Smooth muscle cell (in vitro differentiated cells): ENCODE measurements at regions not wholly inside any gene's neighbourhood (a gene's known extent, or its start where the extent isn't known, plus 50 kb on each side); places are given as distances from the start of the nearest gene placed in this dataset.
A peak's percentile ranks its signal among the peaks of the same experiment; 100 is the strongest.

Source experiments
- DNase-seq: peaks from one replicate; lab custom pipeline; 2025; ENCODE audit not compliant: unreplicated experiment; lab: John Stamatoyannopoulos, UW
- H2AFZ ChIP-seq: fragments of 200-600 bp; sonication (generic); 2 replicates; pipeline ENCODE4 v1.6.0; 2016; ENCODE audit warnings: antibody characterized with exemption, low read depth, mild to moderate bottlenecking
- H3F3A ChIP-seq: fragments of 200-600 bp; sonication (generic); 2 replicates; pipeline ENCODE4 v1.6.0; 2017; ENCODE audit warnings: antibody characterized with exemption, low read depth
- H3K27ac ChIP-seq: fragments of 200-600 bp; sonication (generic); 2 replicates; pipeline ENCODE4 v1.5.1; 2016; ENCODE audit warnings: low read depth, mild to moderate bottlenecking
- H3K27me3 ChIP-seq: fragments of 200-600 bp; sonication (generic); 2 replicates; pipeline ENCODE4 v1.6.1; 2016; ENCODE audit warnings: low read depth, mild to moderate bottlenecking
- H3K36me3 ChIP-seq: fragments of 200-600 bp; sonication (generic); 2 replicates; pipeline ENCODE4 v1.5.1; 2016; ENCODE audit warnings: low read depth
- H3K4me1 ChIP-seq: fragments of 200-600 bp; sonication (generic); 2 replicates; pipeline ENCODE4 v1.5.1; 2016; ENCODE audit warnings: low read depth
- H3K4me2 ChIP-seq: fragments of 200-600 bp; sonication (generic); 2 replicates; pipeline ENCODE4 v1.6.0; 2016; ENCODE audit warnings: mild to moderate bottlenecking
- H3K4me3 ChIP-seq: fragments of 200-600 bp; sonication (generic); 2 replicates; pipeline ENCODE4 v1.5.1; 2016; ENCODE audit warnings: mild to moderate bottlenecking
- H3K79me2 ChIP-seq: fragments of 200-600 bp; sonication (generic); 2 replicates; pipeline ENCODE4 v1.6.0; 2016; ENCODE audit warnings: low read depth, mild to moderate bottlenecking
- H3K9ac ChIP-seq: fragments of 200-600 bp; sonication (generic); 2 replicates; pipeline ENCODE4 v1.6.0; 2016; ENCODE audit warnings: low read depth
- H3K9me3 ChIP-seq: fragments of 200-600 bp; sonication (generic); replicated peaks from 2 replicates; pipeline ENCODE4 v1.5.1; 2016; ENCODE audit warnings: low read depth
- H4K20me1 ChIP-seq: fragments of 200-600 bp; sonication (generic); 2 replicates; pipeline ENCODE4 v1.6.0; 2016; ENCODE audit warnings: low read depth
- CTCF ChIP-seq: fragments of 200-600 bp; sonication (generic); IDR thresholded peaks from 2 replicates; pipeline ENCODE4 v1.5.1; 2017; ENCODE audit warnings: borderline replicate concordance, mild to moderate bottlenecking, antibody characterized with exemption; ENCODE audit not compliant: insufficient read depth, poor library complexity, severe bottlenecking
- WGBS: methylation state at CpG from one replicate; pipeline ENCODE4 v1.1.7; 2016; ENCODE audit warnings: low lambda C conversion rate; 5-methylcytosine and 5-hydroxymethylcytosine counted together

GRCh38 chrX:118221733-118222132, 105.1 kb upstream of the KLHL13 start:
- no peaks in the 10 kb centered on the region for H3K27me3 ChIP-seq
- H3K27ac ChIP-seq: no peak overlapping the region
- H4K20me1 ChIP-seq: no peaks in the 10 kb centered on the region
- H2AFZ ChIP-seq: no peak overlapping the region
- no peak overlapping the region for H3K4me3 ChIP-seq
- H3K9ac ChIP-seq: no peak overlapping the region
- no peaks in the 10 kb centered on the region for H3K4me1 ChIP-seq
- WGBS: 36% methylated on average over 3 of the region's 3 CpGs
- H3K79me2 ChIP-seq: no peaks in the 10 kb centered on the region
- H3K36me3 ChIP-seq: no peaks in the 10 kb centered on the region
- H3K9me3 ChIP-seq: no peaks in the 10 kb centered on the region
- no peak for TF ChIP-seq CTCF
- no peak overlapping the region for H3K4me2 ChIP-seq
- no peak for DNase-seq
- H3F3A ChIP-seq: no peaks in the 10 kb centered on the region

- Histone ChIP-seq H3K9ac (no peak overlapping the region), H3K9me3 (no peaks in the 10 kb centered on the region)
- TF ChIP-seq CTCF: no peak
Measured at GRCh38 chrX:118222421-118222820, 105.8 kb upstream of the KLHL13 start.

GRCh38 chrX:118225711-118226428, 109.3 kb upstream of the KLHL13 start:
- peak; percentile 29 for TF ChIP-seq CTCF
- no peaks in the 10 kb centered on the region for H3K79me2 ChIP-seq
- peak overlapping the region; percentile 59 for H3K27ac ChIP-seq
- H3K4me3 ChIP-seq: no peak overlapping the region
- H3K4me2 ChIP-seq: peak overlapping the region; percentile 10
- H3K36me3 ChIP-seq: no peaks in the 10 kb centered on the region
- 66% methylated on average over 3 of the region's 3 CpGs for WGBS
- no peaks in the 10 kb centered on the region for H3K4me1 ChIP-seq
- H4K20me1 ChIP-seq: no peaks in the 10 kb centered on the region
- no peaks in the 10 kb centered on the region for H3K9me3 ChIP-seq
- no peaks in the 10 kb centered on the region for H3K27me3 ChIP-seq
- peak overlapping the region; percentile 28 for H3K9ac ChIP-seq
- no peak for DNase-seq
- no peaks in the 10 kb centered on the region for H3F3A ChIP-seq
- H2AFZ ChIP-seq: no peak overlapping the region

More at GRCh38 chrX:118222421-118222820, 105.8 kb upstream of the KLHL13 start:
- H4K20me1 ChIP-seq: no peaks in the 10 kb centered on the region
- H3K4me3 ChIP-seq: no peak overlapping the region
- no peak overlapping the region for H3K4me2 ChIP-seq
- no peak overlapping the region for H2AFZ ChIP-seq
- H3K36me3 ChIP-seq: no peaks in the 10 kb centered on the region
- H3F3A ChIP-seq: no peaks in the 10 kb centered on the region
- H3K27ac ChIP-seq: no peak overlapping the region
- no peak for DNase-seq
- no peaks in the 10 kb centered on the region for H3K79me2 ChIP-seq
- no peaks in the 10 kb centered on the region for H3K4me1 ChIP-seq
- H3K27me3 ChIP-seq: no peaks in the 10 kb centered on the region

GRCh38 chrX:118228041-118228440, 111.4 kb upstream of the KLHL13 start:
- H3K27ac ChIP-seq: no peak overlapping the region
- H3K4me1 ChIP-seq: no peaks in the 10 kb centered on the region
- no peaks in the 10 kb centered on the region for H3K27me3 ChIP-seq
- no peak for DNase-seq
- H3K9ac ChIP-seq: no peak overlapping the region
- no peaks in the 10 kb centered on the region for H3K36me3 ChIP-seq
- no peak overlapping the region for H2AFZ ChIP-seq
- WGBS: 70% methylated on average over 4 of the region's 4 CpGs
- no peak overlapping the region for H3K4me2 ChIP-seq
- no peaks in the 10 kb centered on the region for H3F3A ChIP-seq
- no peak overlapping the region for H3K4me3 ChIP-seq
- TF ChIP-seq CTCF: no peak
- H3K79me2 ChIP-seq: no peaks in the 10 kb centered on the region
- H3K9me3 ChIP-seq: no peaks in the 10 kb centered on the region
- H4K20me1 ChIP-seq: no peaks in the 10 kb centered on the region
